HG03565 (cell line): ENCODE measurements at regions not wholly inside any gene's neighbourhood (a gene's known extent, or its start where the extent isn't known, plus 50 kb on each side); places are given as distances from the start of the nearest gene placed in this dataset.

Experiments
- ATAC-seq: cut with Tn5 transposase; IDR thresholded peaks from one replicate; pipeline ENCODE4 v1.9.1; 2021; ENCODE audit warnings: mild to moderate bottlenecking, moderate library complexity; ENCODE audit not compliant: unreplicated experiment

GRCh38 chrX:69028006-69028760, 137.1 kb downstream of the PJA1 start:
- peak; percentile 88 for ATAC-seq

GRCh38 chrX:69027181-69028005, 137.9 kb downstream of the PJA1 start:
- no peak for ATAC-seq

- ATAC-seq: no peak
Observed at GRCh38 chrX:69025802-69026301, 139.4 kb downstream of the PJA1 start.

GRCh38 chrX:69024931-69025330, 140.3 kb downstream of the PJA1 start:
- no peak for ATAC-seq

DNA sequence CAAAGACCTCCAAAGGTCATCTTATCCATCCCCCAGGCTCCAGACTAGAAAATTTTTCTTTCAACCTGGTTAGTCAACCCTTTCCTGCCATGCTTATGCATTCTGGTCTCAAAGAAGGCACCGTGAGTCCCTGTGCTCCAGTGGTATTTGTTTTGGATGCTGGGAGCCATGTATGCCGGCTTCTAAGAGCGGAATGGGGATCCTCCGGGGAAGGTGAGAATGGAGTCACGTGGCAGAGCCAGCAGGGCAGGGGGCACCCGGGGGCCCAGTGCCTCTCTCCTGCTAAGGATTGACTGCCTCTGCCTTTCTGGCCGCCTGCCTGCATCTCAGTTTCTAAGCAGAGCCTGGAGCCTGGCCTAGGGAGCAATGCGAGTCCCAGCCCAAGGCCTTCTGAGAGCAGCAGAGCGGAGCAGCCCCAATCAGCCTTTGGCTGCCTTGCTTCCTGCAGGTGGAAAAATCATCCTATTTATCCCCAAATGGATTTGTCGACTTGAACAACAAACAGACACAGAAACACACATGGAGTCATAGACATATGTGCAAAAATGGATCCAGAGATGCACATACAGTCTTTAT, 141.0 kb downstream of the PJA1 start:
- no peak for ATAC-seq

DNA sequence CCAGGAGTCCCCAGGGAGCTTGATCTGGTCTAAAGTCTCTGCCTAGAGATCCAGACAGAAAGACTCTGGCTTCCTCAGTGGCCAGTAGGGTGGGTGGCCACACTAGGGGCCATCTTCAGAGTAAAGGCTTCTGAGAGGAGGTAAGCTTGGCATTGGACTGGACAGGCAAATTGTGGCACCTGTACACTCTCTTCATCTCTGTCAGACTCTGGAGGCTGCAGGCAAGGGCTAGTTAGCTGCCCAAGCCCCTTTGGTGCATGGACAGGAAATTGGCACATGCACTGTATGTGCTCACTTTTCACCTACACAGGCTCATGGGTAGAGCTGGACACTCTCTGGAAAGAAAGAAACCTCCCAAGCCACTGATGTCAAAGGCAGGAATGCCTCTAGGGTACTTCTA, 142.8 kb downstream of the PJA1 start:
- ATAC-seq: no peak

DNA sequence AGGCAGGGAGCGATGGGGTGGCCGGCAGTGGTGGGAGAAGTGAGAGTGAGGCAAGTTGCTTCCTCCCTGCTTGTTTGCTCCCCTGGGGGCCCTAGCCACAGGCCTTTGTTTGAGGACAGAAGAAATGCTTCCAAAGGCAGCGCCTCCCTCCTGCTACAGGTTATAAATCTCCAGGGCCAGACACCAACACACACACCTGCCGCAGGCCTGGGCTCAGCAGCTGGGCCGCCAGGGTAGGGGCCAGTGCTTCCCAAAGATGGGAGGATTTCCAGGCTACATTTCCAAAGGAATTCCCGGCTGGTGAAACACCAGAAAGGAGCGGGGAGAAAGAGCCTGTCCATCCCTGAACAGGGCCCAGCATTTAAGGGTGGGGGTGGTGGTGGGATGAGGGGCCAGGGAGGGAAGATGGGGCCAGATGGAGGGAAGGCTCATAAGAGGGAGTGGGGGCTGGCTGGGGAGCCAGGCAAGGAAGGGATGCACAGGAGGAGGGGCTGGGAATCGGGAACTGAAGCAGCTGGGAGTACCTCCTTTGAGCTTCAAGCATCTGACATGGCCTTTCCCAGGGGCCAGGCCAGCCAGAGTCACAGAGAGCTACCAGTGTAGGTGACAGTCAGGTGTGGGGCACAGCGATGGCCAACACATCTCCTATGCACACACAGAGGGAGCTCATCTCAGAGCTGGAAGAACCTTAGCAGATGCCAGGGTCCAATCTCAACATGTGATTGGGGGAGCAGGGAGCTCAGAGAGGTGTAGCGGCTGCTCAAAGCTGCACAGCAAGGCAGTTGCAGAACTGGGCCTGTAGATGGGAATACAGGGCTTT, 143.9 kb downstream of the PJA1 start:
- ATAC-seq: no peak

DNA sequence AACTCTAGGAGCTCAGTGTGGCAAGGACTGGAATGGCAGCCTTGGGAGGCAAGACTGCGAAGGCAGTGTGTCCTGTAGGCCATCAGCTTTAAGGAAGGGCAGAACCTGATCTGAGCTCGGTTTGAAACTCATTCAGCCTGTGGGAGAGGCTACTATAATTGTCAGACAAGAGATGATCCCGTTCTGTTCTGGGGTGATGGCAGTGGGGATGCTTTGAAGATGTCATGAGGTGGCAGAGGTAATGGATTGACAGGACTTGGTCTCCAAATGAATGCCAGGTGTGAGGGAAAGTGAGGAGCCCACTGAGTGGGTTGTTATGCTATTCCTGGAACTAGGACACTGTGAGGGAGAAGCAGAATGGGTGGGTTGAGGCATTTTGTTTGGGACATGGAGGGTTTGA, 144.9 kb downstream of the PJA1 start:
- ATAC-seq: no peak

DNA sequence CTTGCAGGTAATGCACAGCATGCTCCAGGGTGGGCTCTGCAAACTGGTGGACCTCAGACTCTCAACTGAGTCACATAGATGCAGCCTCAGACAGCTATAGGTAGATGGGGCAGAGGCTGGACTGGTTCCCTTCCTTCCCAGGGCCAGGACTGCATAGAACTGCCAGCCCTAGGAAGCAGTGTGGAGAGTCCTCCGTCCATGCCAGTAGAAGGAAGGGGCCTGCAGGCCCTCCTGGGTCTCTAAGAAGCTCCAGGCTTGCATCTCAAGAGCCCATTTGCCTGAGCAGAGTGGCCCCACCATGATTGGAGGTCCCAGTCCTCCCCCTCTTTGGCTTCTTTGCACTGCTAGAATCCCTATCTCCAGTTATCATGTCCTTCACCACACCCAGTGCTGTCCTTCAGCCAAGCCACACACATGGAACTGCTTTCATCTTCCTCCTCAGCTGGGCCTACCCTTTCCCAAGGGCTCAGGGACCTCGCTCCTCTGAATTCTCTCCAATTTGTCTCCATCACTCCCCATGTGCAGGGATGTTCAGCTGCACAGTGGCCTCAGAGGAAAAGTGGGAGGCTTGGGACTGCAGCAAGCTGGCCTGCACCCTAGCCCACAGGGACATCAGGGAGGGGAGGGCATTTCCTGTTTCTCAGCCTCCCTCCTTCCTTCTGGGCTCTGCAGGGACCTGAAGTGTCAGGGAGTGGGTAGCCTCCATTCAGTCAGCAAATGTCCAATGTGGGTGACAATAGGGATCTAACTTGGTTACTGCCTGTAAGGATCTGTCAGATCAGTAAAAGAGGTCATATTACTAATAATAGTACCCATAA, 146.0 kb downstream of the PJA1 start:
- no peak for ATAC-seq

- ATAC-seq: no peak
Observed at GRCh38 chrX:69018416-69019072, 146.7 kb downstream of the PJA1 start.

- ATAC-seq: no peak
Observed at GRCh38 chrX:69016293-69016941, 148.8 kb downstream of the PJA1 start.

DNA sequence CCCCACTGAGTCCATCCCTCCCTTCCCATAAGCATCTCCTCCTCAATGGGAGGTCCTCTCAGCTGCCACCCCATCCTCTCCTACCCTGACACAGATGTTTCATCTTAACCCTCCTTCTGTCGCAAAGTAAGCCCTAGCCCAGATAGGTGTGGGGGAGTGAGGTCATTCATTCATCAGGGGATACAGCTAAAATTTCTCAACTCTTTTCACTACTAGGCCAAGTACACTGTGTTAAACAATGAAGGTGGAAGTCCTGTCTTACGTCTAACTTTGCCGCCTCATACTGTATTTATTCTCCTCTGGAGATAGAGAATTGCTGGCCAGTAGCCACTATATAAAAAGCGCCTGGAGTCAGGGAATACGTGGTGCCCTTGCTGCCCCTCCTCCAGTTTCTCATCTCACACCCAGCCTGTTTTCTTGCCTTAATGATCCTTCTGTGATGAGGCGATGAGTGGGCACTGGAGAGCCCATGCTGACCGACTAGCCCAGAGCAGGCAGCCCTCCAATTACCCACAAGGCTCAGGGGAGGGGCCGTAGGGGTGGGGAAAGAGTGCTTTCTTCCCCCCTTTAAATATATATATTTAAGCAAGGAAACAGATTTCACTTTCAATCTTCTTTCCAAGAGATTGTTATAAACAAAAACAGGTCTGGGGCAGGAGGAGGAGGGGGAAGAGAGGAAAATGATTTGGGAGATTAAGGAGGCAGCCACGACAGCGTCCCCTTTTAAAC, 149.5 kb downstream of the PJA1 start:
- no peak for ATAC-seq

GRCh38 chrX:69015156-69015555, 150.1 kb downstream of the PJA1 start:
- ATAC-seq: no peak

DNA sequence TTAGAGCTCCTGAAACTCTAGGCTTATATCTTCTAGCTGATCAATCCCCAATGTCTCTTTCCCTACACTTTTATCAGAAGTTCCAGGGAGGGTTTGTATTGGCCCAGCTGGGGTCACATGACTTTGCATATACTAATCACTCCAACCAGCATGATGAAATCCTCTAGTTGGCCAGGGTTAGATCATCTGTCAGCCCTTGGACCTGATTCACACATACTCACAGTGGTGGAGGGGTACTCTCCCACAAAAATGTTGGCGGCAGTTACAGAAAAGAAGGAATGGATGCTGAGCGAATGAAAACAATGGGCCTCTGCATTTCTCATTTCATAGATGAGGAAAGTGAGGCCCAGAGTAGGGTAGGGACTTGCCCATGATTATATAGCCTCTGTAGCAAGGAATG, 151.1 kb downstream of the PJA1 start:
- no peak for ATAC-seq

GRCh38 chrX:69010339-69010738, 154.9 kb downstream of the PJA1 start:
- ATAC-seq: no peak

- no peak for ATAC-seq
Observed at GRCh38 chrX:69000877-69001276, 164.4 kb downstream of the PJA1 start.

- ATAC-seq: no peak
Observed at GRCh38 chrX:68999931-69000330, 165.3 kb downstream of the PJA1 start.

- ATAC-seq: no peak
Observed at GRCh38 chrX:68999356-68999755, 165.9 kb downstream of the PJA1 start.
